A673 (cell line): ENCODE measurements at regions not wholly inside any gene's neighbourhood (a gene's known extent, or its start where the extent isn't known, plus 50 kb on each side); places are given as distances from the start of the nearest gene placed in this dataset.

Source experiments
- BruUV-seq: library from RNA; stranded (reverse); fragments of 400-500 nt; replicated peaks from 2 replicates; lab custom pipeline; 2021; lab: Mats Ljungman, UMichigan
- CTCF ChIA-PET: fragments of 300-600 bp; sonication (Branson Sonifier 250); formaldehyde crosslinking; loops from one replicate; lab custom pipeline; 2022; ENCODE audit warnings: antibody characterized with exemption; lab: Charles Lee
- POLR2A ChIA-PET: fragments of 300-600 bp; sonication (Branson Sonifier 250); formaldehyde crosslinking; loops from one replicate; lab custom pipeline; 2022; ENCODE audit warnings: antibody characterized with exemption; ENCODE audit not compliant: low non-redundant PET; lab: Charles Lee
- DNase-seq: peaks from one replicate; pipeline ENCODE4 v3.0.0-alpha.2; 2015; ENCODE audit warnings: low spot score
- H3K27ac ChIP-seq: fragments of 200-600 bp; sonication (generic); 2 replicates; pipeline ENCODE4 v1.5.1; 2016; ENCODE audit warnings: mixed run types, low read depth, mild to moderate bottlenecking, mixed read lengths, antibody characterized with exemption, low read length; ENCODE audit not compliant: poor library complexity, severe bottlenecking
- H3K27me3 ChIP-seq: fragments of 200-600 bp; sonication (generic); replicated peaks from 2 replicates; pipeline ENCODE4 v1.6.1; 2017; ENCODE audit warnings: mixed run types, low read depth, mild to moderate bottlenecking, mixed read lengths, antibody characterized with exemption, low read length; ENCODE audit not compliant: insufficient read depth, poor library complexity
- H3K36me3 ChIP-seq: fragments of 200-600 bp; sonication (generic); 2 replicates; pipeline ENCODE4 v1.6.1; 2016; ENCODE audit warnings: mixed run types, mild to moderate bottlenecking, mixed read lengths, antibody characterized with exemption, low read length; ENCODE audit not compliant: insufficient read depth, poor library complexity, severe bottlenecking
- H3K4me1 ChIP-seq: fragments of 200-600 bp; sonication (generic); 2 replicates; pipeline ENCODE4 v1.6.1; 2017; ENCODE audit warnings: mixed run types, mild to moderate bottlenecking, mixed read lengths, antibody characterized with exemption, low read length; ENCODE audit not compliant: insufficient read depth, poor library complexity, severe bottlenecking
- H3K4me3 ChIP-seq: fragments of 200-600 bp; sonication (generic); 2 replicates; pipeline ENCODE4 v1.5.1; 2016; ENCODE audit warnings: low read depth, mixed run types, mild to moderate bottlenecking, mixed read lengths, low read length; ENCODE audit not compliant: poor library complexity, severe bottlenecking
- H3K9me3 ChIP-seq: fragments of 200-600 bp; sonication (generic); 2 replicates; pipeline ENCODE4 v1.6.1; 2016; ENCODE audit warnings: mixed run types, low read depth, mild to moderate bottlenecking, mixed read lengths, antibody characterized with exemption, low read length; ENCODE audit not compliant: poor library complexity, severe bottlenecking
- CTCF ChIP-seq: fragments of 300-800, 200-600 bp; sonication (generic); conservative IDR thresholded peaks from 2 replicates; pipeline ENCODE4 v1.5.1; 2017; ENCODE audit warnings: low read depth, mild to moderate bottlenecking, antibody characterized with exemption, low read length, moderate library complexity, mixed read lengths
- EZH2 ChIP-seq: fragments of 200-600 bp; sonication (generic); IDR thresholded peaks from 2 replicates; pipeline ENCODE4 v1.6.1; 2017; ENCODE audit warnings: borderline replicate concordance, low read depth, mild to moderate bottlenecking, mixed read lengths, antibody characterized with exemption, low read length; ENCODE audit not compliant: poor library complexity, severe bottlenecking
- intact Hi-C: fragments of 100-400 bp; cut with micrococcal nuclease; formaldehyde crosslinking; loops from one replicate; pipeline ENCODE4 v1.10.0; 2022; ENCODE audit not compliant: unreplicated experiment

- no peak for TF ChIP-seq EZH2
- no peak for TF ChIP-seq CTCF
- H3K9me3 ChIP-seq, result no peaks in the 10 kb centered on the region
- no peak overlapping the region for H3K27ac ChIP-seq
- POLR2A ChIA-PET, result no interaction called here
- H3K4me3 ChIP-seq, result no peak overlapping the region
- no peaks in the 10 kb centered on the region for H3K4me1 ChIP-seq
- H3K36me3 ChIP-seq, result no peaks in the 10 kb centered on the region
- CTCF ChIA-PET, result no interaction called here
- no TSS peak for BruUV-seq
- no peak for DNase-seq
- no peaks in the 10 kb centered on the region for H3K27me3 ChIP-seq
- intact Hi-C loops, result no loop called here
These were observed 671.8 kb upstream of the SEMA6A start for GRCh38 chr5:117246424-117246823.

GRCh38 chr5:117245130-117245529 is 670.5 kb upstream of the SEMA6A start:
- TF ChIP-seq CTCF, result no peak
- no peak for TF ChIP-seq EZH2
- no peak for DNase-seq
- H3K4me1 ChIP-seq, result no peaks in the 10 kb centered on the region
- H3K27me3 ChIP-seq, result no peaks in the 10 kb centered on the region
- no peaks in the 10 kb centered on the region for H3K9me3 ChIP-seq
- no peaks in the 10 kb centered on the region for H3K36me3 ChIP-seq
- H3K4me3 ChIP-seq, result no peak overlapping the region
- CTCF ChIA-PET, result no interaction called here
- no TSS peak for BruUV-seq
- POLR2A ChIA-PET, result no interaction called here
- intact Hi-C loops, result no loop called here
- H3K27ac ChIP-seq, result no peak overlapping the region

GRCh38 chr5:117242028-117242427 is 667.4 kb upstream of the SEMA6A start:
- no peak overlapping the region for H3K4me3 ChIP-seq
- no peaks in the 10 kb centered on the region for H3K36me3 ChIP-seq
- ChIA-PET POLR2A (no interaction called here), CTCF (no interaction called here)
- no peak for TF ChIP-seq EZH2
- TF ChIP-seq CTCF, result no peak
- no peaks in the 10 kb centered on the region for H3K4me1 ChIP-seq
- H3K9me3 ChIP-seq, result no peaks in the 10 kb centered on the region
- H3K27ac ChIP-seq, result no peak overlapping the region
- BruUV-seq, result no TSS peak
- intact Hi-C loops, result no loop called here
- H3K27me3 ChIP-seq, result no peaks in the 10 kb centered on the region
- no peak for DNase-seq
